ENCODE measurements at regions not wholly inside any gene's neighbourhood (a gene's known extent, or its start where the extent isn't known, plus 50 kb on each side); places are given as distances from the start of the nearest gene placed in this dataset.

DNA sequence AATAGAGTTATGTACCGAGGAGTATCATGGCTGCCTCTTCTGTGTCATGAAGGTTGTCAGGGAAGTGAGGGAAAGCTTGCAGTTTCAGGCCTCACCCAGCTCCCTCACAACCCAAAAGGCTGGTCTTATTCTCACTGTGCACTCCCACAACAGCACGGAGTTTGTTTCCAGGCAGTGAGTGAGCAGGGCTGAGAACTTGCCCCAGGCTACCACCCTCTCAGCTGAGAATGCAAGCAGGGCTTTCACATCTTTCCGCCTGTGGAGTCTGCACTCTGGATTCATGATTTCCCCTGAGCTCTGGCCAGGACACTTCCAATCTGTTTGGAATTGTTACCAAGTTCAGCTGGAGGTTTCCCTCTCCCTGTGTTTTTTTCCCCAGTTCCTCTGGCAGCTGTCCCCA, 2284.7 kb upstream of the PCDH20 start:
- no peak for DNase-seq

DNA sequence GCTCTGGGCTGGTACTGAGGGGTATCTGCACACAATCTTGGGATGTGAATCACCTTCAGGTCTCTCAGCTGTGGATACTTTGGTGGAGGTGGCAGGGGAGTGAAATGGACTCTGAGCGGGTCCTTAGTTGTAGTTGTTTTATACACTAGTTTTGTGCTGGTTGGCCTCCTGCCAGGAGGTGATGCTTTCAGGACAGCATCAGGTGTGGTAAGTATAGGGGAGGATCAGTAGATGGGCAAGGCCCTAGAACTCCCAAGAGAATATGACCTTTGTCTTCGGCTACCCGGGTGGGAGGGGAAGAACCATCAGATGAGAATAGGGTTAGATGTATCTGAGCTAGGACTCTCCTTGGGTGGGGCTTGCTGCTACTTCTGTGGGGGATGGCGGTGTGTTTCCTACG, 2284.3 kb upstream of the PCDH20 start:
- no peak for DNase-seq

- DNase-seq: no peak
These were observed 2280.4 kb upstream of the PCDH20 start for GRCh38 chr13:63696055-63696454.

- DNase-seq: no peak
These were observed 2278.0 kb upstream of the PCDH20 start for GRCh38 chr13:63693696-63694095.

DNA sequence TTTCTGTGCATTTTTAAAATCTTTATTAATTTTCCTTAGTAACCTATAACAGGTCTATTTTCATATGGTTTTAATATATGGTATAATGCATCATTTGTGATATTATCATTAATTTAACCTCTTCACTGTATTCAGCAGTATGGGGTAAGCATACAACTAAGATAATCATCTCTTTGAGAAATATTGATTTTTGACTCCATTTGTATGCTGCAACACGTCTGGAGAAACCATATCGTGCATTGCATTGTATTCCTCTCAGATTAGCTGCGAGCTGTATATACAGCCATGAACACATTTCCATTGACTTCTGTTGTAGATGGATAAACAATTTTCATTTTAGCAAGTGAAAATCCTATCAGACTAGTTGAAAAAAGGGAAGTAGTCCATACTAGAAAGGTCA, 2275.8 kb upstream of the PCDH20 start:
- no peak for DNase-seq

DNA sequence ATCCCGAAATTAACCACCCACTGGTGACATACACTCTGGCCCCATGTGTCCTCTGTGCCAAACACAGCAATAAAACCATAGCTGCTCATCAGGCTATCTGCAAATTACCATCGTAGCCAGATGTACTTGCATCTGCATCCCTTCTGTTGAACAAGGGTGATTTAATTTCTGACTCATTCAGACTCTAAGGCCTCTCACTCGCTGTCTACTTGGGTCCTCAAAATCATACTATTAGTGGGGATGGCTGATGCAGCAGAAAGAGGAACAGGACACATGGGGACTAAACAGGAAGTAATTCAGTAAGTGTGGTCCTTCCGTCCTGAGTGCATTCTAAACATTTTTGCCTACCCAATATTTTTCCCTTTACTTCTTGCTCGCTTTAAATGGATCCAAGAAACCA, 2275.0 kb upstream of the PCDH20 start:
- no peak for DNase-seq

GRCh38 chr13:63684822-63685221, 2269.2 kb upstream of the PCDH20 start:
- no peak for DNase-seq

GRCh38 chr13:63680704-63681103, 2265.1 kb upstream of the PCDH20 start:
- no peak for DNase-seq

GRCh38 chr13:63671296-63671695, 2255.6 kb upstream of the PCDH20 start:
- no peak for DNase-seq

DNA sequence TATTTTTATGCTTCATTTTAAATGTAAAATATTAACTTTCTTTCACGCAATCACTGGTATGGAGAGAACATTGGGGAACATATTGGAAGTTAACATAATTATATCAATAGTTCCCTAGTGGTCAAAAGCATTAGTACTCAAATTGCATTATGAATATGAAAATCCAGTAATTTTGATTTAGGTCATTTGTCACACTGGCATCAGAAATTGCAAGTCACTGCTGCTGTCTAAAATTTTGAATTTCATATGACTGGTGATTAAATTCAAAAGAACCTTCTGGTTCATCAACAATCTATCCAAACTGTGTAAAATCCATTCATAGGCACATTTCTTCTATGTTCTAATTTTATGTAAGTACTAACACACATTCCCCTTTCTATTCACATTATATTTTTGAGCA, 2235.7 kb upstream of the PCDH20 start:
- DNase-seq: no peak

DNA sequence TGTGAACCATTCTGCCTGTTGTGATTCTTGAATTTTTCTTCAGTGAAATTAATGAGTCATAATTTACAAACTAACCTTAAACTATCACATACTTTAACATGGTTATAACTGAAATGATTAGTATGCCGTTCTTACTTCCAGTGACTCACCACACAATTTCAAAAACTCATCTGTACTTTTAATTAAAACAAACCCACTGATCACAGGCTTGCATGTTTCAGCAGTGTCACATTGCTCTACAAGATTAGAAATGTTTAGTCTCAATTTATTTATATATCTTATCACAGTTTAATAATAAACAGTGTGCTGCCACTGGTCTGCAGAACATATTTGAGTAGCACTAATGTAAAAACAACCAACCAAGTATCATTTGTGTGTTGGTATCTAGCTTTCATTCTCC, 2227.9 kb upstream of the PCDH20 start:
- DNase-seq: no peak

- DNase-seq: no peak
These were observed 2220.8 kb upstream of the PCDH20 start for GRCh38 chr13:63636316-63636993.

- no peak for DNase-seq
These were observed 2216.7 kb upstream of the PCDH20 start for GRCh38 chr13:63632321-63632720.

DNA sequence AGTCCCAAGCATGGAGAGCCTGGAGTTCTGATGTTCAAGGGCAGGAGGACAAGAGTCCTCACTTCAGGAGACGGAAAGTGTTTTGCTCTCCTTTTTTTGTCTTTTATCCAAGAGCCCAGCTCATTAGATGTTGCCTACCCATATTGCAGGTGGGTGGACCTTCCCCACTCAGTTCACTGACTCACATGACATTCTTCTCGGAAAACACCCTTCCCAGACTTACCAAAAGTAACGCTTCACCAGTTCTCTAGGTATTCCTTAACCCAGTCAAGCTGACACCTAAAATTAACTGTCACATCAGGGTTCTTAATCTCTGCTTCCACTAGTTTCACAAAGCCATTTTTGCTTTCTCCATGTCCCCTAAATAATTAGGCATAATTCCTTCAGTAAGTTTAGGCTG, 2215.4 kb upstream of the PCDH20 start:
- DNase-seq: no peak

DNA sequence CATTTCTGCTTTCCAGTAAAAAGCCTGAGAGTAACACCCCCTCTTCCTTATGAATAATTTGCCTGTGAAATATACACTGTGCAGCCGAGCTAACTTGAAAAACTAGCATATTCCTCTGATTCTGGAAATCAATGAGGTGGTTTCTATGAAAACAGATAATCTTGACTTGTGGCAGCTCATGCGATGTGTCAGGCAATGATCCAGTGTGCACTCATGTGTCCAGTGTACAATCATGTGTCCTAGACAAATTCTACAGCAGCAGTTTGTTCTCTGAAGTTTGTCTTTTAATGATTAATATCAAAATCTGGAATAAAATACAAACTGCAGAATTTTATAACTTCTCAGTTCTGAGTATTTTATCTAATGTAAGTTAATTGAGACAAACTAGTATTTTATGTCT, 2213.9 kb upstream of the PCDH20 start:
- no peak for DNase-seq

DNA sequence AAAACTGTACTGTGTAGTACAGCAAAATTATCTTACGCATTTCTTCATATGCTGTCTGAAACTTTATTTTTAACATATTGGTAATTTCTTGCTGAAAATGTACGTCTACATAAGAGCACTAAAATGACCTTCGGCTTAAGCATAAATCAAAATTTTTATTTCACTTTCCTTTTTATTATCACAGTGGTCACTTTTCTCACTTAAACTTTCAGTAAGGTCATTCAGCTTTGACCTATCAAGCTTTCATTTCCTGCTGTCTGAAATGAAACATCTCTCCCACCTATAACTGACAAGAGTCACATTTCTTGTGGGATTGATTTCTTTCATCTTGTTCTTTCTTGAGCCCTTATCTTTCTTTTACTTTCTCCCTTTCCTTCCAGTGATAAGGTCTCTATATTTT, 2212.7 kb upstream of the PCDH20 start:
- DNase-seq: no peak

DNA sequence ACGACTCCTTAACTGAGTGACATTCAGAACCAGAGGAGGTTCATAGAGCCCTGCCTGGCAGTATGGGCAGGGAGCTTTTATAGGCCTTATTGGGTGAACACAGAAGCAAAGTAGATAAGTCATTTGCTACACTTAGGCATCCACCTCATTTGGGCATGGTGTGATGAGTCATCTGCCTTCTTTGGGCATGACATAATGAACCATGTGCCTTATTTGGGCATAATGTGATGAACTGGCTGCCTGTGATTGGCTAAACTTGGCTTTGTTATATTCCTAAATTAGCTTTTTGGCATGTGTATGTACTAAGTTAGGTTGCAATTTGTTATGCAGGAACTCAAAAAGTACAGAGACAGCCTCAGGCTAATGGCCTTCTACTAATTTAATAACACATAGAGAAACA, 2210.2 kb upstream of the PCDH20 start:
- DNase-seq: no peak

DNA sequence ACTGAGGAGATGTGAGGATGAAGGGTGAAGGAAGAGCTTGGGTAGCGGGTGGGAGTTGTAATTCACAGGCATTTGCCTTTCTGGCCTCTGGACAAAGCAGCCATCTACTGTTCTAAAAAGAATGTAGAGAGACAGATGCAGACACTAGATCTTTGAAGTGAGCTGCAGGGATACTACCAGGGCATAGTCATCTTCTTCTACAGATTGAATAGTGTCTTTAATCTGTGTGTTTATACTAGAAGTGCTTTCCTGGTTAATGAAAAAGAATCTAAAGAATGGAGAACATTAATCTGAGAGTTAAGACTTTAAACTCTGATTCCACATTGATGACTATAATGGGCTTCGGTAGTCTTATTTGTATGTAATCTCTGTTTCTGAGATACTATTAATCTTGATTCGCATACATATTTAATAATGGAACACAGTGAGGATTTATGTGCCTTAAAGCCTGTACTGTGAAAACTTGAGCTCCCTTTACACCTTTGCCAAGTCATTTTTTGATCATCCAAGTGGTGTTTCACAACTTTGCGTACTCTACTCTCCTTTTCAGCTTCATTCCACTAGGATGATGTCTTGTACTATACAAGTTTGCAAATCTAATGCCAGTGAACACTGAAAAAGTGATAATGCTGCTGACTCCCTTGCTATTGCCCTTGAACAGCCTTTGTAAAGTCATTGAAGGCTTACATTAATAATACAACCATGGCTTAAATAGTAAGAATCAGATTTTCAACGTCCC, 2199.4 kb upstream of the PCDH20 start:
- no peak for DNase-seq

DNA sequence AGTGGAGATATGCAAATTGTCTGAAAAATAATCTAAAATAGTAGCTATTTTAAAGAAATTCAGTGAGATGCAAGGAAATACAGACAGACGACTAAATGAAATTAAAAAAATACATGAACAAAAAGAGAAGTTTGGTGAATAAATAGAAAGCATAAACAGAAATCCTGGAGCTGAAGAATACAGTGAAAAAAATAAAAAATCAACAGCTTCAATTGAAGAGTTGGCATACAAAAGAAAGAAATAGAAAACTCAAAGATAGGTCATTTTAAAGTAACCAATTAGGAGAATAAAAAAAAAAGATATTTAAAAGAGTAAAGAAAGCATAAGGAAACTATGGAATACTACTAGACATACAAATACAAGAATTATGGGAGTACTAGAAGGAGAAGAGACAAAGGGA, 2191.5 kb upstream of the PCDH20 start:
- no peak for DNase-seq

GRCh38 chr13:63605962-63606361, 2190.3 kb upstream of the PCDH20 start:
- DNase-seq: no peak

GRCh38 chr13:63605403-63605802, 2189.8 kb upstream of the PCDH20 start:
- no peak for DNase-seq

DNA sequence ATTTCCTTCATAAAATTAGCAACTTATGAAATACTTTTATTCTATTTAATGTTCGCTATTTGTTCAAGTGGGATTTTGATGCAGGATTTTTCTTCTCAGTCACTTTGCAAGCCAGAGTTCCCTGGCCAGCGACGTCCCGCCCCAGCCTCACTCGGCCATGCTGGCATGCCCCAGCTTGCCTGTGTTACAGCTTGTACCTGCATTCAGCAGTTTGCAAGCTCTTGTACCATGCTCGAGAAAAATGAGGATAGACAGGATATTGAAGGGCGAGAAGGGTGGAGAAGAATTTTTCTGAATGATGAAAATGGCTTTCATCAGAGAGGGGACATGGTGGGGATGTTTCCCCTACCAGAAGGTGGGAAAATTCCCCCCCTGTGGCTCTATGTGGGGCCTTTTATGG, 2180.2 kb upstream of the PCDH20 start:
- no peak for DNase-seq

DNA sequence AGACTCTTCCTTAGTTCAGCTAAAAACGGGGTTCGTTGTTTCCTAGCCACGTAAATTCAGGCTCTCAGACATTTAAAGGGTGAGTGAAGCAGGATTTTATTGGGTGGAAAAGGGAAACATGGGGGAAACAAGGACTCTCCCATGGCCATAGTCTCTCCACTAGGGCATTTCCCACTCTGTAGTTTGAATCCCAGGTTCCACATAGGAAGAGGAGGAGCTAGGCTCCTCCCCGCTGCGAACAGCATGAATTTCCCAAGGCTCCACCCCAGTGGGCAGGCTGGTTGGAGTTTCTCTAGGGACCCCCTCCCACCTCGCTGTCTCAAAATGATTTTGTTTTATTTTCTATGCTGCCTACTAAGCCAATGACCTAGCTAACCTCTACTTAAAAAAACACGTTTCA, 2170.8 kb upstream of the PCDH20 start:
- no peak for DNase-seq

- no peak for DNase-seq
These were observed 2163.1 kb upstream of the PCDH20 start for GRCh38 chr13:63578796-63579195.

DNA sequence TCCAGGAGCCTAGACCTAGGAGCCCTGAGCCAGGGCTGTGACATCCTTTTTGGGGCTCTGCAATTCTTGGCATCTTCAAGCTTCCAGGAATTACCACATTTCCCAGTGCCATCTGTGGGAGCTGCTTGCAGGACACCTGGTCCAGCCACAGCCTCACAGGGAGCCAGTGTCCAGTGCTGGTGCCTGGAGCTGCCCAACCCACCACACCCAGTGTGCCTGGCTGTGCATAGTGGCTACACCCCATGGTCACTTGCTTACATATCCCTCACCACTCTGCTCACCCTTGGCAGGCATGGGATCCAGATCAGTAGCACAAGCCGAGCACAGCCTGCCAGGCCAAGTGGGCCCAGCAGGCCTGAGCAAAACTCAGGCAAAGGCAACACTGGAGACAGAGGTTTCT, 2151.4 kb upstream of the PCDH20 start:
- no peak for DNase-seq

Measured in DMS153 (cell line).